SIG-M5 treated with dmso at 0.1 percent for 504 hours (cell line): ENCODE measurements at regions not wholly inside any gene's neighbourhood (a gene's known extent, or its start where the extent isn't known, plus 50 kb on each side); places are given as distances from the start of the nearest gene placed in this dataset.
"Not testable (repeated sequence)": the region's sequence is repeated elsewhere in the genome, so short reads cannot be mapped to it uniquely, and the experiment has no call there.

Source experiments
- DNase-seq: peaks from one replicate; lab custom pipeline; 2025; ENCODE audit not compliant: unreplicated experiment; lab: John Stamatoyannopoulos, UW

DNA sequence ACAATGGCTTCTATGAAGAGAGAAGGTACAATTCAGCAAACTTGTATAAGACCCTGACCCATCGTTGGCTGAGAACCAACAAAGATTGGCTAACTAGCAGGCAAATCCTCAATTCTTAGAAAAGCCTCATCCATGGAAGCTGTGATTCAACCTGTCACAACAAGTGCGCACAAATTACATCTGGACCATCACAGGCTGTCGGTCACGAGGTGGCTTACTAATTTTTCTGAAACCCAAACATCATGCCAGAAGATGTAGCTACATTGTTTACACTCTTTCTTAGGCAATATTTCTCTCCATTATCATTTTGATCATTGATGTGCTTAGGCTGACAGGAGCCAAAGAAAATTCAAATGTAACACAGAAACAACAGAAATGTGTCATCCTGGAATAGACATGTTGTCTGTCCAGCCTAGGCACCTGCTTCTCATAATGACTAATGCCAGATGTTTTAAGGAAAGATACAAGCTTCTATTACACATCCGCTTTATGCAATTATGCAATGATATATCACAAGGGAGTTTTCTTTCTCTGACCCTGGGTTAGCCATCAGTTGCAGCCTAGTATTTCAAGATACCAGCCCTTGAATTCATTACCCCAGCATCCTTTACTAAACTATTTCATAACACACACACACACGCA lies 92.9 kb upstream of the DIO2 start:
- DNase-seq: no peak

DNA sequence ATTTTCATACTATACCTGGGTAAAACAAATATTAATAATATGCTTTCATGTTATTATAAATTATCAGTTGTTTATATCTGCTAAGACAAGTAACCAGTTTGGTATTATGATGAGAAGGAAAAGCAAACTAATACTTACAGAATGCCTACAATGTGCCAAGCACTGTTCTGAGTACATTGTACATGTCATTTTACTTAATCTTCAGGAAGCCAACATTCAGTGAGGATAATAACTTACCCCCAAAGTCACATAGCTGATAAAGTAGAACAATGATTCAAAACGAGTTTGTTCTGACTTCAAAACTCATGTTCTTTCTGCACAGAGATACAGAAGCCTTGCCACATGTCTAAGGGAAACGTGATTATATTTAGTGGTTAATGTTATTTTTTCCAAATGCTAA lies 89.0 kb upstream of the DIO2 start:
- no peak for DNase-seq

DNA sequence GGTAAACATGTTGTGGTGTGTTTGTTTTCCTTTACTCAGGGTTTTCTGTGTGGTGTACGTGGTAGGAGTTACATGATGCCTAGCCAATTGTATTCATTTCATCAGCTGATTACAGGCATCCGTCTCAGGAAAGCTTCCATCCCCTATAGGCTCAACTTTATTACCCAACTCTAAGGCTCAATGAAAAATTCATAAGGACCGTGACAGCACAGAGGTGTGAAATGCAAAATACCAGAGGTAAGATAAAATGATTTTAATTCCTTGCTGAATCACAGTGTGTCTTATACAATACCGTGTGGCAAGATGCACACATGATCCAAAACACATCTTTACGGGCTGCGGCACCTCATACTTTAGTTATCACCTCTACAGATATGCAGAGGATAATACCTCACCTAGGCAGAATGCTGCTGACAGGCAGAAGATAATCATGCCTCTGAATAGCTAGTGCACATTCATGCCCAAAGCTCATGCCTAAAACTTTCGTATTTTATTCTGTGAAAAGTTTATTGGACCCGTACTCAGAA lies 87.2 kb upstream of the DIO2 start:
- no peak for DNase-seq

DNA sequence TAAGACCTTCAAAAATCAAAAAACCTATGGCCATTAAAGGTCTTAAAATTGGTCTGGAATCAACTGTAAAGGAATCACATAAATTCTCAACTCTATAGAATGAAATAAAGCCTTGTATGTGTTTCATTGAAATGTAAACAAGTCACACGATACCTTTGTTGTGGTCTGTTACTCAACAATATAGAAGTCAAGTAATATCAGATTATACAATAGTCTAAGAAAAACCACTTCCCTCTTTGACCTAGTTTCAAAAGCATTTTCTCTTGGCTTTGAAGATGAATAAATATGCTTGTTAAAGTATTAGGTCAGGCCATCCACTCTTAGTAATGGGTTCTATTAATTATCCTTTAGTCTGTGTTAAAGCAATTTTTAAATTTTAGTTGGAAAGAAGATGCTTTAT lies 79.8 kb upstream of the DIO2 start:
- no peak for DNase-seq

DNA sequence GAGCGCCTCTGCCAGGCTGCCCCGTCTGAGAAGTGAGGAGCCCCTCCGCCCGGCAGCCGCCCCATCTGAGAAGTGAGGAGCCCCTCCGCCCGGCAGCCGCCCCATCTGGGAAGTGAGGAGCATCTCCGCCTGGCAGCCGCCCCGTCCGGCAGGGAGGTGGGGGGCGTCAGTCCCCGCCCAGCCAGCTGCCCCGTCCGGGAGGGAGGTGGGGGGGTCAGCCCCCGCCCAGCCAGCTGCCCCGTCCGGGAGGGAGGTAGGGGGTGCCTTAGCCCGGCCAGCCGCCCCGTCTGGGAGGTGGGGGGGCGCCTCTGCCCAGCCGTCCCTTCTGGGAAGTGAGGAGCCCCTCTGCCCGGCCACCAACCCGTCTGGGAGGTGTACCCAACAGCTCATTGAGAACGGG lies 75.4 kb upstream of the DIO2 start:
- DNase-seq: not testable (repeated sequence)

DNA sequence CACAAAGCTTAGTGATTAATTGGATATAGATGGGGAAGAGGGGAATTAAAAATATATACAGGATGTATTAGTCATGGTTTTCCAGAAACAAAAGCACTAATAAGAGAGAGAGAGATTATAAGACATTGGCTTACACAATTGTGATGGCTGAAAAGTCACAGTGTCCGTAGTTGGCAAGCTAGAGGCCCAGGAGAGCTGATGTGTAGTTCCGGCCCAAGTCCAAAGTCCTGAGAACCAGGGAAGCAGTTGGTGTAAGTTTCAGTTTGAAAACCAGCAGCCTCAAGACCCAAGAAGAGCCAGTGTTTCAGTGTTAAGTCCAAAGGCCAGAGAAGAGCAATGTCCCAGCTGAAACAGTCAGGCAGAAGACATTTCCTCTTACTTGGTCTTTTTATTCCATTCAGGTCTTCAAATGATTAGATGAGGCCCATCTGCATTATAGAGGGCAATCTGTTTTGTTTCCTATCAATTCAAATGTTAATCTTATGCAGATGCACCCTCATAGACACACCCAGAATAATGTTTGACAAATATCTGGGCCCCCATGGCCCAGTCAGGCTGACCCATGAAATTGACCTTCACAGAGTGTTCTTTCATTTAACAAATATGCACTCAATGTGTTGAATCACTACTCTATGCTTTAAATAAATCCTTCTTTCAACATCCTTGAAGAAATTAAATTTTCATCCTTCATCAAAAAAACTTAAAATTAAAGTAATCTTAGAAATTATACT lies 67.2 kb upstream of the DIO2 start:
- DNase-seq: no peak

DNA sequence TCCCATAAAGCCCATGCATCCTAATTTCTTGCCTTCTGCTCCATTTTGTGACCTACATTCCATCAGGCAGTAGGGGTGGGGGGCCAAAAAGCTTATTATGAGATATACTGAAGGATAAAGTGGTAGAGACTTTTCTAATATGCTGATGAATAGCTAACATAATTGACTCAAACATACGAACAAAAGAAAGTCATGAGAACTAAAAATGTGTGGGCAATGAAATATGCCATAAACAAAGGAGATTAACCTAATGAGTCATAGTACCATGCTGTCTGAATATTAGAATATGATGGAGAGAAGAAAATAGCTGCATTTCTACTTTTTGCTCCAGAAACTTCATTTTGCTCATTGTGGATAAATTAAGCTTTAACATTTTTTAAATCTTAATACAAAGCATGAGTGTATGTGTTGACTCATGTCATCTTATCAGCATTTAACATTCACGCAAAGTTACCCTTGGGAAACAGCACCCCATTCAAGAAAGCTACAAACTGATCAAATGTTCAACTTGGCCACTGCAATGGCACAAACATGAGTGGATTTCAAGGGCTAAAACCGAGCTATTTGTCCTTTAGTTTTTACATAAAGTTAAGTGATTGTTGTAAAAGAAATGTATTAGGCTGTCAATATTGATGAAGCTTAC lies 64.0 kb upstream of the DIO2 start:
- no peak for DNase-seq

DNA sequence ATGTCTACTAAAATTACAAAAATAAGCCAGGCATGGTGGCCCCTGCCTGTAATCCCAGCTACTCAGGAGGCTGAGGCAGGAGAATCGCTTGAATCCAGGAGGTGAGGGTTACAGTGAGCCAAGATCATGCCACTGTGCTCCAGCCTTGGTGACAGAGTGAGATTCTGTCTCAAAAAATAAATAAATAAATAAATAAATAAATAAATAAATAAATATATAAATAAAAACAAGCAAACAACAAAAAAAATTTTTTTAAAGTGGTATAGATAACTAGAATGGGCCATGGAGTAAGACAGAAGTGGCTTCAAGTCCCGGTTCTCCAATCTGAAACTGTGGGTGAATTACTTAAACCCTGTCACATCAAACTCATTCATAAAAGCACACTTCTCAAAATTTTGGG lies 63.0 kb upstream of the DIO2 start:
- not testable (repeated sequence) for DNase-seq

DNA sequence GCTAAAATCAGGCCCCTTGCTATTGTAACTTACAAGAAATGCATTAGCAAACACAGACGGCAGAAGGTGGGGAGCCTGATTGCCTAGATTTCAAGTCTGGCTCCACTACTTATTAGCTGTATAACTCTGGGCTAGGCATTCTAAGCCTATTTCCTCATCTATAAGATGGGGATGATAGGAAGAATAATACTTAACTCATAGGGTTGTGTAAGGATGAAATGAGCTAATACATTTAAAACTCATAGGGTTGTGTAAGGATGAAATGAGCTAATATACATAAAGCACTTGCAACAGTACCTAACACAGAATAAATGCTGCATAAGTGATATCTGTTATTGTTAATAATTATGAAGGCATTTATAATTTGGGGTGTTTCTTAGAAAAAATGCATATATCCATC lies 60.1 kb upstream of the DIO2 start:
- no peak for DNase-seq

DNA sequence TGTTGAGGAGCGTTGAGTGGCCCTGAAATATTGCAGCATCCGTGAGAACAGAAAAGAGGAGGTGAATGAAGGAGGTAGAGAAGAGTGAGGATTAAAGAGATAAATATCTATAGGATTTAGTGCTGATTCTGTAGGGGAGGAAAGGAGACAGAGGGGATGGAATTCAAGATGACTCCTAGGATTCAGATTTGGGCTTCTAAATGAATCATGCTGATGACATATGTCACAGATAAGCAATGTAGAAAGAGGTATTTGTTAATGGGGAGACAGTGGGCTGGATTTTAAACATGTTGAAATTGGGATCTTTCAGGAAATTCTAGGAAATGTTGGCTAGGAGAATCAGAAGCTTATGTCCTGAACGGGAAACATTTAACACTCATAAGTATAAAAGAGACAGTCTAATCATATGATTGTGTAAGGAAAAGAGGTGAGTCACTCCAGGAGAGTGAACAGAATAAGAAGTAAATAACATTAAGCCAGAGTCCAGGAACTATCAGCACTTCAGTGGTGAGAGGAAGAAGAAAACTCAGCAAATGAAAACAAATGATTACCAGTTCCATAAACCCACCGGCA lies 58.1 kb upstream of the DIO2 start:
- DNase-seq: no peak

DNA sequence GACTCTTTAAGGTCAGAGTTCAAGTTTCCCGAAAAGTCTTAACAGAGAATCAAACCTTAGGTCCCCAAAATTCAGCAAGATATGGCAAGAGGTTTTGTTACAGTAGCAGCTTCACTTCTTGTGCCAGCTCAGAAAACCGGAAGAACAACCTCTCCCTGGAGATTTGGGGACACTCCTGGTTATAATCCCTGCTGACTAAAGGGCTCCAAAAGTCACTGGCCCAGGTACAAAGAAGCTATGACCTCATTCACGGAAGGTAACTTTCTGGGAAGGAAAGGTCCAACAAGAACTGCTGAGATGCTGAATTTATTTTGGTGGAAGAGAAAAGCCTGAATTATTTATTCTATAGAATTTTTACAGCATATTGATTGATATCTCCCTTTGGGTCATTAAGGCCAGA lies 55.6 kb upstream of the DIO2 start:
- no peak for DNase-seq

DNA sequence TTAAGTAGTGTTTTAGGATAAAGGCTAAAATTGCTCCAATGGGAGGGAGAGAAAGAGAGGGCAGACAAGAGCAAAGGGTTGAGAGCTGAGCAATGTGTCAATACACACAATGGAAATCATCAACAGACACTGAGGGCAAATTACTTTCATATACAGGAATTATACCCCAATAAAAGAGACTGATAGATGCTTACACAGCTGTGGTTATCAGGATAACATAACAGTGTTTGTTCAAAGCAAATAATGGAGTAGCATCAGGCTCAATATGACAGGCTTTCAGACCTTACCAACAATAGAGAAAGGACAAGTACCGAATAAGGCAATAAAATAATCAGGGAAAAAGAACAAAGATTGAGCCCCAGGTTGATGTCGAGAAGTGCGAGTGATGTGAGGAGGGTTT lies 53.4 kb upstream of the DIO2 start:
- no peak for DNase-seq
